ENCODE measurements at regions not wholly inside any gene's neighbourhood (a gene's known extent, or its start where the extent isn't known, plus 50 kb on each side); places are given as distances from the start of the nearest gene placed in this dataset.

GRCh38 chr9:7342229-7342628 is 457.3 kb downstream of the DMAC1 start:
- DNase-seq (no peak), ATAC-seq (no peak)
- H3K4me1 ChIP-seq (ENCODE audit: control insufficient read depth, insufficient read depth, low read length) = no peaks in the 10 kb centered on the region
- H3K4me3 ChIP-seq (ENCODE audit: low read length) = no peak overlapping the region
- no peaks in the 10 kb centered on the region for H3K9me3 ChIP-seq (ENCODE audit: control insufficient read depth, low read length)
- no peak overlapping the region for H3K27ac ChIP-seq (ENCODE audit: low read length)
- no peaks in the 10 kb centered on the region for H3K27me3 ChIP-seq (ENCODE audit: control insufficient read depth, insufficient read depth)
- intact Hi-C loops (cut with DNase I) = no loop called here
- 60% methylated on average over 1 of the region's 1 CpG for WGBS

GRCh38 chr9:7341571-7341970 is 458.0 kb downstream of the DMAC1 start:
- intact Hi-C loops (cut with DNase I) = no loop called here
- H3K27ac ChIP-seq (ENCODE audit: low read length) = no peak overlapping the region
- H3K4me3 ChIP-seq (ENCODE audit: low read length) = no peak overlapping the region
- WGBS = 54% methylated on average over 1 of the region's 1 CpG
- no peaks in the 10 kb centered on the region for H3K27me3 ChIP-seq (ENCODE audit: control insufficient read depth, insufficient read depth)
- DNase-seq = no peak
- H3K9me3 ChIP-seq (ENCODE audit: control insufficient read depth, low read length) = no peaks in the 10 kb centered on the region
- ATAC-seq = no peak
- H3K4me1 ChIP-seq (ENCODE audit: control insufficient read depth, insufficient read depth, low read length) = no peaks in the 10 kb centered on the region

- intact Hi-C loops (cut with DNase I) = no loop called here
- Histone ChIP-seq H3K4me3 (ENCODE audit: low read length) (no peak overlapping the region), H3K9me3 (ENCODE audit: control insufficient read depth, low read length) (no peaks in the 10 kb centered on the region), H3K27me3 (ENCODE audit: control insufficient read depth, insufficient read depth) (no peaks in the 10 kb centered on the region), H3K4me1 (ENCODE audit: control insufficient read depth, insufficient read depth, low read length) (no peaks in the 10 kb centered on the region), H3K27ac (ENCODE audit: low read length) (no peak overlapping the region)
- ATAC-seq (no peak), DNase-seq (no peak)
- 68% methylated on average over 2 of the region's 2 CpGs for WGBS
These were observed 459.1 kb downstream of the DMAC1 start for GRCh38 chr9:7340451-7340850.

- Histone ChIP-seq H3K27me3 (ENCODE audit: control insufficient read depth, insufficient read depth) (no peaks in the 10 kb centered on the region), H3K27ac (ENCODE audit: low read length) (no peak overlapping the region), H3K4me3 (ENCODE audit: low read length) (no peak overlapping the region), H3K9me3 (ENCODE audit: control insufficient read depth, low read length) (no peaks in the 10 kb centered on the region), H3K4me1 (ENCODE audit: control insufficient read depth, insufficient read depth, low read length) (no peaks in the 10 kb centered on the region)
- WGBS = 77% methylated on average over 6 of the region's 6 CpGs
- DNase-seq (no peak), ATAC-seq (no peak)
- intact Hi-C loops (cut with DNase I) = no loop called here
These were observed 460.8 kb downstream of the DMAC1 start for GRCh38 chr9:7338586-7339281.

- Histone ChIP-seq H3K4me1 (ENCODE audit: control insufficient read depth, insufficient read depth, low read length) (no peaks in the 10 kb centered on the region), H3K27ac (ENCODE audit: low read length) (no peak overlapping the region), H3K4me3 (ENCODE audit: low read length) (no peak overlapping the region), H3K9me3 (ENCODE audit: control insufficient read depth, low read length) (no peaks in the 10 kb centered on the region), H3K27me3 (ENCODE audit: control insufficient read depth, insufficient read depth) (no peaks in the 10 kb centered on the region)
- 55% methylated on average over 2 of the region's 2 CpGs for WGBS
- no peak for DNase-seq
- intact Hi-C loops (cut with DNase I) = no loop called here
- peak in 1 of 2 donors; percentile 24 for ATAC-seq
These were observed 463.1 kb downstream of the DMAC1 start for GRCh38 chr9:7336356-7337065.

GRCh38 chr9:7333719-7334118 is 465.9 kb downstream of the DMAC1 start:
- ATAC-seq (no peak), DNase-seq (no peak)
- Histone ChIP-seq H3K4me3 (ENCODE audit: low read length) (no peak overlapping the region), H3K4me1 (ENCODE audit: control insufficient read depth, insufficient read depth, low read length) (no peaks in the 10 kb centered on the region), H3K9me3 (ENCODE audit: control insufficient read depth, low read length) (no peaks in the 10 kb centered on the region), H3K27me3 (ENCODE audit: control insufficient read depth, insufficient read depth) (no peaks in the 10 kb centered on the region), H3K27ac (ENCODE audit: low read length) (no peak overlapping the region)
- intact Hi-C loops (cut with DNase I) = no loop called here
- WGBS = 42% methylated on average over 1 of the region's 1 CpG

GRCh38 chr9:7332780-7333179 is 466.8 kb downstream of the DMAC1 start:
- Histone ChIP-seq H3K27me3 (ENCODE audit: control insufficient read depth, insufficient read depth) (no peaks in the 10 kb centered on the region), H3K4me3 (ENCODE audit: low read length) (no peak overlapping the region), H3K27ac (ENCODE audit: low read length) (no peak overlapping the region), H3K4me1 (ENCODE audit: control insufficient read depth, insufficient read depth, low read length) (no peaks in the 10 kb centered on the region), H3K9me3 (ENCODE audit: control insufficient read depth, low read length) (no peaks in the 10 kb centered on the region)
- intact Hi-C loops (cut with DNase I) = no loop called here
- DNase-seq = no peak
- no peak for ATAC-seq

- intact Hi-C loops (cut with DNase I) = no loop called here
- ATAC-seq (no peak), DNase-seq (no peak)
- Histone ChIP-seq H3K27me3 (ENCODE audit: control insufficient read depth, insufficient read depth) (no peaks in the 10 kb centered on the region), H3K4me3 (ENCODE audit: low read length) (no peak overlapping the region), H3K27ac (ENCODE audit: low read length) (no peak overlapping the region), H3K9me3 (ENCODE audit: control insufficient read depth, low read length) (no peaks in the 10 kb centered on the region), H3K4me1 (ENCODE audit: control insufficient read depth, insufficient read depth, low read length) (no peaks in the 10 kb centered on the region)
These were observed 471.1 kb downstream of the DMAC1 start for GRCh38 chr9:7328453-7328852.

- Histone ChIP-seq H3K4me1 (ENCODE audit: control insufficient read depth, insufficient read depth, low read length) (no peaks in the 10 kb centered on the region), H3K27me3 (ENCODE audit: control insufficient read depth, insufficient read depth) (no peaks in the 10 kb centered on the region), H3K4me3 (ENCODE audit: low read length) (no peak overlapping the region), H3K27ac (ENCODE audit: low read length) (no peak overlapping the region), H3K9me3 (ENCODE audit: control insufficient read depth, low read length) (no peaks in the 10 kb centered on the region)
- DNase-seq (no peak), ATAC-seq (no peak)
- 85% methylated on average over 1 of the region's 1 CpG for WGBS
- intact Hi-C loops (cut with DNase I) = no loop called here
These were observed 473.6 kb downstream of the DMAC1 start for GRCh38 chr9:7325995-7326394.

- Histone ChIP-seq H3K4me3 (ENCODE audit: low read length) (no peak overlapping the region), H3K27ac (ENCODE audit: low read length) (no peak overlapping the region), H3K9me3 (ENCODE audit: control insufficient read depth, low read length) (no peaks in the 10 kb centered on the region), H3K4me1 (ENCODE audit: control insufficient read depth, insufficient read depth, low read length) (no peaks in the 10 kb centered on the region), H3K27me3 (ENCODE audit: control insufficient read depth, insufficient read depth) (no peaks in the 10 kb centered on the region)
- 70% methylated on average over 3 of the region's 3 CpGs for WGBS
- no peak for ATAC-seq
- intact Hi-C loops (cut with DNase I) = no loop called here
- no peak for DNase-seq
These were observed 475.4 kb downstream of the DMAC1 start for GRCh38 chr9:7324152-7324598.

- 81% methylated on average over 7 of the region's 7 CpGs for WGBS
- Histone ChIP-seq H3K4me1 (ENCODE audit: control insufficient read depth, insufficient read depth, low read length) (no peaks in the 10 kb centered on the region), H3K4me3 (ENCODE audit: low read length) (no peak overlapping the region), H3K27me3 (ENCODE audit: control insufficient read depth, insufficient read depth) (no peaks in the 10 kb centered on the region), H3K9me3 (ENCODE audit: control insufficient read depth, low read length) (no peaks in the 10 kb centered on the region), H3K27ac (ENCODE audit: low read length) (no peak overlapping the region)
- ATAC-seq = no peak
- no peak for DNase-seq
- intact Hi-C loops (cut with DNase I) = no loop called here
These were observed 478.7 kb downstream of the DMAC1 start for GRCh38 chr9:7320841-7321240.

All from right cardiac atrium (tissue), 5 donors.